ENCODE measurements at regions not wholly inside any gene's neighbourhood (a gene's known extent, or its start where the extent isn't known, plus 50 kb on each side); places are given as distances from the start of the nearest gene placed in this dataset.

GRCh38 chr9:79925326-79925725 lies 353.6 kb downstream of the TLE4 start:
- ATAC-seq (no peak), FAIRE-seq (no peak), DNase-seq (ENCODE audit: extremely low read depth in 1 of 4, low spot score in 3 of 4) (no peak)
- no peak overlapping the region for H3K4me2 ChIP-seq (ENCODE audit: insufficient read depth, low read length)
- no peaks in the 10 kb centered on the region for H3K4me1 ChIP-seq (replicated peaks in 1 of 2; ENCODE audit: control insufficient read depth in 2 of 2, insufficient read depth in 2 of 2, low read length in 2 of 2)
- no peak overlapping the region for H2AFZ ChIP-seq (ENCODE audit: low read depth, low read length)
- POLR2A ChIA-PET, result no interaction called here
- H3K9me1 ChIP-seq (ENCODE audit: control insufficient read depth, insufficient read depth, low read length), result no peaks in the 10 kb centered on the region
- H3K4me3 ChIP-seq, result no peak overlapping the region
- H4K20me1 ChIP-seq (replicated peaks; ENCODE audit: control insufficient read depth, insufficient read depth, low read length), result no peaks in the 10 kb centered on the region
- no peaks in the 10 kb centered on the region for H3K36me3 ChIP-seq (ENCODE audit: control insufficient read depth, insufficient read depth, low read length)
- H3K27me3 ChIP-seq (ENCODE audit: control insufficient read depth in 2 of 2, insufficient read depth in 2 of 2, low read length in 2 of 2), result no peaks in the 10 kb centered on the region
- H3K9me3 ChIP-seq (replicated peaks; ENCODE audit: control insufficient read depth, insufficient read depth, low read depth, low read length), result no peaks in the 10 kb centered on the region
- intact Hi-C loops (cut with micrococcal nuclease) (no loop called here), in situ Hi-C loops (cut with MboI) (no loop called here)
- no peak overlapping the region for H3K9ac ChIP-seq (ENCODE audit: insufficient read depth in 1 of 2, low read depth in 2 of 2, low read length in 2 of 2)
- no TSS peak for BruUV-seq (replicated peaks)
- no peak overlapping the region for H3K27ac ChIP-seq (ENCODE audit: extremely low read depth, low read depth, low read length)
- CTCF ChIA-PET (ENCODE audit: low intra/inter-chr PET ratio), result no interaction called here
- TF ChIP-seq ZBTB40 (IDR thresholded peaks at IDR 0.05) (no peak), ZBTB40 (CRISPR knock-in tag; IDR thresholded peaks at IDR 0.05) (no peak), HNRNPK (IDR thresholded peaks at IDR 0.05; ENCODE audit: low read depth, low read length, poor library complexity, severe bottlenecking) (no peak), ZKSCAN3 (CRISPR knock-in tag; IDR thresholded peaks at IDR 0.05) (no peak), CREB5 (CRISPR knock-in tag; IDR thresholded peaks at IDR 0.05) (no peak), PCBP2 (IDR thresholded peaks at IDR 0.05; ENCODE audit: low read depth, low read length, poor library complexity, severe bottlenecking) (no peak), ZEB2 (IDR thresholded peaks at IDR 0.05) (no peak), L3MBTL2 (IDR thresholded peaks at IDR 0.05) (no peak), ZNF174 (CRISPR knock-in tag; IDR thresholded peaks at IDR 0.05) (no peak), LEF1 (IDR thresholded peaks at IDR 0.05) (no peak), TOE1 (IDR thresholded peaks at IDR 0.05; ENCODE audit: borderline replicate concordance) (no peak), TOE1 (CRISPR knock-in tag; IDR thresholded peaks at IDR 0.05; ENCODE audit: borderline replicate concordance, low read depth) (no peak), SREBF2 (CRISPR knock-in tag; IDR thresholded peaks at IDR 0.05) (no peak), LARP7 (IDR thresholded peaks at IDR 0.05) (no peak), GATA2 (CRISPR knock-in tag; IDR thresholded peaks at IDR 0.05) (no peak), SRSF3 (IDR thresholded peaks at IDR 0.05; ENCODE audit: insufficient read depth, low read length) (no peak)
- H3K79me2 ChIP-seq (ENCODE audit: control insufficient read depth, insufficient read depth, low read length), result no peaks in the 10 kb centered on the region
